IPS-20b (cell line): ENCODE measurements at regions not wholly inside any gene's neighbourhood (a gene's known extent, or its start where the extent isn't known, plus 50 kb on each side); places are given as distances from the start of the nearest gene placed in this dataset.
"Not testable (repeated sequence)": the region's sequence is repeated elsewhere in the genome, so short reads cannot be mapped to it uniquely, and the experiment has no call there.

Experiments
- H3K27ac ChIP-seq: one replicate; pipeline ENCODE4 v1.5.1; 2013; ENCODE audit warnings: low read length
- H3K27me3 ChIP-seq: 2 replicates; pipeline ENCODE4 v1.6.1; 2013; ENCODE audit warnings: mild to moderate bottlenecking, low read length, inconsistent platforms; ENCODE audit not compliant: insufficient read depth
- H3K36me3 ChIP-seq: 2 replicates; pipeline ENCODE4 v1.6.1; 2013; ENCODE audit warnings: low read depth, mild to moderate bottlenecking, inconsistent platforms, low read length, moderate library complexity; ENCODE audit not compliant: insufficient read depth
- H3K4me1 ChIP-seq: 2 replicates; pipeline ENCODE4 v1.6.1; 2013; ENCODE audit warnings: mild to moderate bottlenecking, control low read depth, inconsistent platforms, low read length, moderate library complexity; ENCODE audit not compliant: insufficient read depth
- H3K4me3 ChIP-seq: 2 replicates; pipeline ENCODE4 v1.5.1; 2013; ENCODE audit warnings: mild to moderate bottlenecking, low read length, inconsistent platforms
- H3K9ac ChIP-seq: 2 replicates; pipeline ENCODE4 v1.6.1; 2013; ENCODE audit warnings: low read depth, mild to moderate bottlenecking, inconsistent platforms, low read length, moderate library complexity
- H3K9me3 ChIP-seq: 2 replicates; pipeline ENCODE4 v1.6.1; 2013; ENCODE audit warnings: mild to moderate bottlenecking, low read depth, low read length, inconsistent platforms; ENCODE audit not compliant: insufficient read depth

- Histone ChIP-seq H3K9ac (no peak overlapping the region), H3K36me3 (no peaks in the 10 kb centered on the region), H3K27ac (no peak overlapping the region), H3K9me3 (no peaks in the 10 kb centered on the region; the same call in 1 of the 2 replicates), H3K27me3 (no peaks in the 10 kb centered on the region), H3K4me3 (no peak overlapping the region), H3K4me1 (no peaks in the 10 kb centered on the region)
Measured at GRCh38 chr6:102895683-102896082, 1502.2 kb downstream of the GRIK2 start.

GRCh38 chr6:102885165-102885564 lies 1491.7 kb downstream of the GRIK2 start:
- no peaks in the 10 kb centered on the region for H3K9me3 ChIP-seq
- no peak overlapping the region for H3K9ac ChIP-seq
- no peak overlapping the region for H3K27ac ChIP-seq
- no peak overlapping the region for H3K4me3 ChIP-seq
- no peaks in the 10 kb centered on the region for H3K36me3 ChIP-seq
- H3K27me3 ChIP-seq, result no peaks in the 10 kb centered on the region
- no peaks in the 10 kb centered on the region for H3K4me1 ChIP-seq

GRCh38 chr6:102853249-102853955 lies 1459.9 kb downstream of the GRIK2 start:
- no peaks in the 10 kb centered on the region for H3K27me3 ChIP-seq
- no peak overlapping the region for H3K4me3 ChIP-seq
- H3K9ac ChIP-seq, result no peak overlapping the region
- H3K9me3 ChIP-seq, result no peaks in the 10 kb centered on the region
- H3K36me3 ChIP-seq, result no peaks in the 10 kb centered on the region
- no peaks in the 10 kb centered on the region for H3K4me1 ChIP-seq
- H3K27ac ChIP-seq, result no peak overlapping the region

GRCh38 chr6:102848796-102849195 lies 1455.3 kb downstream of the GRIK2 start:
- no peaks in the 10 kb centered on the region for H3K36me3 ChIP-seq
- H3K9ac ChIP-seq, result no peak overlapping the region

GRCh38 chr6:102848210-102848609 lies 1454.7 kb downstream of the GRIK2 start:
- Histone ChIP-seq H3K4me3 (no peak overlapping the region), H3K4me1 (no peaks in the 10 kb centered on the region), H3K27me3 (no peaks in the 10 kb centered on the region), H3K9me3 (no peaks in the 10 kb centered on the region), H3K9ac (no peak overlapping the region), H3K36me3 (no peaks in the 10 kb centered on the region), H3K27ac (no peak overlapping the region)

More at GRCh38 chr6:102848796-102849195, 1455.3 kb downstream of the GRIK2 start:
- Histone ChIP-seq H3K27ac (no peak overlapping the region), H3K9me3 (no peaks in the 10 kb centered on the region), H3K27me3 (no peaks in the 10 kb centered on the region), H3K4me3 (no peak overlapping the region), H3K4me1 (no peaks in the 10 kb centered on the region)

- no peak overlapping the region for H3K27ac ChIP-seq
- no peak overlapping the region for H3K9ac ChIP-seq
- H3K4me1 ChIP-seq, result no peaks in the 10 kb centered on the region
- H3K9me3 ChIP-seq, result no peaks in the 10 kb centered on the region
- H3K4me3 ChIP-seq, result no peak overlapping the region
- H3K27me3 ChIP-seq, result no peaks in the 10 kb centered on the region
- H3K36me3 ChIP-seq, result no peaks in the 10 kb centered on the region
Measured at GRCh38 chr6:102841060-102841459, 1447.6 kb downstream of the GRIK2 start.

- Histone ChIP-seq H3K4me3 (no peak overlapping the region), H3K36me3 (no peaks in the 10 kb centered on the region), H3K9ac (no peak overlapping the region), H3K9me3 (no peaks in the 10 kb centered on the region), H3K27ac (no peak overlapping the region), H3K4me1 (no peaks in the 10 kb centered on the region), H3K27me3 (no peaks in the 10 kb centered on the region)
Measured at GRCh38 chr6:102832021-102832420, 1438.5 kb downstream of the GRIK2 start.

- no peaks in the 10 kb centered on the region for H3K9me3 ChIP-seq
- H3K4me1 ChIP-seq, result no peaks in the 10 kb centered on the region
- H3K27me3 ChIP-seq, result no peaks in the 10 kb centered on the region
- H3K9ac ChIP-seq, result no peak overlapping the region
- no peak overlapping the region for H3K4me3 ChIP-seq
- no peaks in the 10 kb centered on the region for H3K36me3 ChIP-seq
- no peak overlapping the region for H3K27ac ChIP-seq
Measured at GRCh38 chr6:102820098-102820497, 1426.6 kb downstream of the GRIK2 start.

GRCh38 chr6:102815207-102815606 lies 1421.7 kb downstream of the GRIK2 start:
- Histone ChIP-seq H3K4me3 (no peak overlapping the region), H3K4me1 (no peaks in the 10 kb centered on the region), H3K27ac (no peak overlapping the region), H3K36me3 (no peaks in the 10 kb centered on the region), H3K9ac (no peak overlapping the region), H3K9me3 (no peaks in the 10 kb centered on the region), H3K27me3 (no peaks in the 10 kb centered on the region)

GRCh38 chr6:102813489-102814275 lies 1420.2 kb downstream of the GRIK2 start:
- Histone ChIP-seq H3K36me3 (no peaks in the 10 kb centered on the region), H3K4me3 (no peak overlapping the region), H3K9me3 (no peaks in the 10 kb centered on the region), H3K9ac (no peak overlapping the region), H3K27ac (no peak overlapping the region), H3K27me3 (no peaks in the 10 kb centered on the region), H3K4me1 (no peaks in the 10 kb centered on the region)

GRCh38 chr6:102812242-102812641 lies 1418.7 kb downstream of the GRIK2 start:
- Histone ChIP-seq H3K27ac (no peak overlapping the region), H3K4me1 (no peaks in the 10 kb centered on the region), H3K36me3 (no peaks in the 10 kb centered on the region), H3K4me3 (no peak overlapping the region), H3K9ac (no peak overlapping the region), H3K9me3 (no peaks in the 10 kb centered on the region), H3K27me3 (no peaks in the 10 kb centered on the region)

GRCh38 chr6:102808944-102809505 lies 1415.5 kb downstream of the GRIK2 start:
- H3K4me1 ChIP-seq, H3K9me3 ChIP-seq: not testable (repeated sequence)

More at GRCh38 chr6:102808944-102809505, 1415.5 kb downstream of the GRIK2 start:
- not testable (repeated sequence) for H3K9ac ChIP-seq, H3K36me3 ChIP-seq, H3K27ac ChIP-seq, H3K4me3 ChIP-seq, H3K27me3 ChIP-seq
